ENCODE measurements at regions not wholly inside any gene's neighbourhood (a gene's known extent, or its start where the extent isn't known, plus 50 kb on each side); places are given as distances from the start of the nearest gene placed in this dataset.

- no peak overlapping the region for H2AFZ ChIP-seq (ENCODE audit: low read length)
- H4K20me1 ChIP-seq (ENCODE audit: control insufficient read depth, extremely low read depth, insufficient read depth, low read length), result no peaks in the 10 kb centered on the region
- peaks cover 11% of the 10 kb centered on the region for H3K27me3 ChIP-seq (ENCODE audit: control insufficient read depth, insufficient read depth, low read length)
- H3K9ac ChIP-seq (ENCODE audit: insufficient read depth, low read length), result no peak overlapping the region
- no peak overlapping the region for H3K4me2 ChIP-seq (ENCODE audit: extremely low read depth, insufficient read depth, low read length)
- TF ChIP-seq EZH2 (IDR thresholded peaks at IDR 0.05; ENCODE audit: low read length, missing control alignments) (no peak), CTCF (conservative IDR thresholded peaks at IDR 0.05 in 1 of 2, IDR thresholded peaks at IDR 0.05 in 1 of 2; ENCODE audit: low read depth in 1 of 2, low read length in 2 of 2) (no peak)
- H3K4me3 ChIP-seq (replicated peaks in 1 of 4; ENCODE audit: control extremely low read depth in 1 of 4, insufficient read depth in 1 of 4, low read depth in 3 of 4, low read length in 4 of 4), result no peak overlapping the region
- H3K36me3 ChIP-seq (ENCODE audit: control insufficient read depth, insufficient read depth, low read length), result no peaks in the 10 kb centered on the region
- no peak overlapping the region for H3K27ac ChIP-seq (ENCODE audit: insufficient read depth, low read length)
- DNase-seq (ENCODE audit: low read depth in 2 of 2), result no peak
- no peaks in the 10 kb centered on the region for H3K9me3 ChIP-seq (ENCODE audit: control insufficient read depth, insufficient read depth, low read depth, low read length)
- H3K4me1 ChIP-seq (ENCODE audit: control insufficient read depth, extremely low read depth, insufficient read depth, low read length), result no peaks in the 10 kb centered on the region
- H3K79me2 ChIP-seq (ENCODE audit: control insufficient read depth, insufficient read depth, low read length), result no peaks in the 10 kb centered on the region
These were observed 149.8 kb upstream of the HS3ST2 start for GRCh38 chr16:22664132-22664531.

- Histone ChIP-seq H3K4me2 (ENCODE audit: extremely low read depth, insufficient read depth, low read length) (no peak overlapping the region), H3K9ac (ENCODE audit: insufficient read depth, low read length) (no peak overlapping the region), H3K79me2 (ENCODE audit: control insufficient read depth, insufficient read depth, low read length) (no peaks in the 10 kb centered on the region), H3K36me3 (ENCODE audit: control insufficient read depth, insufficient read depth, low read length) (no peaks in the 10 kb centered on the region), H3K4me3 (replicated peaks in 1 of 4; ENCODE audit: control extremely low read depth in 1 of 4, insufficient read depth in 1 of 4, low read depth in 3 of 4, low read length in 4 of 4) (no peak overlapping the region), H3K27me3 (ENCODE audit: control insufficient read depth, insufficient read depth, low read length) (peaks cover 11% of the 10 kb centered on the region), H2AFZ (ENCODE audit: low read length) (no peak overlapping the region), H3K9me3 (ENCODE audit: control insufficient read depth, insufficient read depth, low read depth, low read length) (no peaks in the 10 kb centered on the region), H3K27ac (ENCODE audit: insufficient read depth, low read length) (no peak overlapping the region), H3K4me1 (ENCODE audit: control insufficient read depth, extremely low read depth, insufficient read depth, low read length) (no peaks in the 10 kb centered on the region), H4K20me1 (ENCODE audit: control insufficient read depth, extremely low read depth, insufficient read depth, low read length) (no peaks in the 10 kb centered on the region)
- no peak for DNase-seq (ENCODE audit: low read depth in 2 of 2)
- TF ChIP-seq CTCF (conservative IDR thresholded peaks at IDR 0.05 in 1 of 2, IDR thresholded peaks at IDR 0.05 in 1 of 2; ENCODE audit: low read depth in 1 of 2, low read length in 2 of 2) (no peak), EZH2 (IDR thresholded peaks at IDR 0.05; ENCODE audit: low read length, missing control alignments) (no peak)
These were observed 149.4 kb upstream of the HS3ST2 start for GRCh38 chr16:22664561-22664997.

- Histone ChIP-seq H3K4me3 (replicated peaks in 1 of 4; ENCODE audit: control extremely low read depth in 1 of 4, insufficient read depth in 1 of 4, low read depth in 3 of 4, low read length in 4 of 4) (no peak overlapping the region), H3K9ac (ENCODE audit: insufficient read depth, low read length) (no peak overlapping the region), H3K27ac (ENCODE audit: insufficient read depth, low read length) (no peak overlapping the region), H3K79me2 (ENCODE audit: control insufficient read depth, insufficient read depth, low read length) (no peaks in the 10 kb centered on the region), H3K4me2 (ENCODE audit: extremely low read depth, insufficient read depth, low read length) (no peak overlapping the region), H3K9me3 (ENCODE audit: control insufficient read depth, insufficient read depth, low read depth, low read length) (no peaks in the 10 kb centered on the region), H3K36me3 (ENCODE audit: control insufficient read depth, insufficient read depth, low read length) (no peaks in the 10 kb centered on the region), H3K27me3 (ENCODE audit: control insufficient read depth, insufficient read depth, low read length) (peaks cover 13% of the 10 kb centered on the region), H2AFZ (ENCODE audit: low read length) (no peak overlapping the region), H3K4me1 (ENCODE audit: control insufficient read depth, extremely low read depth, insufficient read depth, low read length) (no peaks in the 10 kb centered on the region), H4K20me1 (ENCODE audit: control insufficient read depth, extremely low read depth, insufficient read depth, low read length) (no peaks in the 10 kb centered on the region)
- DNase-seq (ENCODE audit: low read depth in 2 of 2), result no peak
- TF ChIP-seq CTCF (conservative IDR thresholded peaks at IDR 0.05 in 1 of 2, IDR thresholded peaks at IDR 0.05 in 1 of 2; ENCODE audit: low read depth in 1 of 2, low read length in 2 of 2) (no peak), EZH2 (IDR thresholded peaks at IDR 0.05; ENCODE audit: low read length, missing control alignments) (no peak)
These were observed 148.7 kb upstream of the HS3ST2 start for GRCh38 chr16:22665048-22665797.
